KMS-11 (cell line): ENCODE measurements at regions not wholly inside any gene's neighbourhood (a gene's known extent, or its start where the extent isn't known, plus 50 kb on each side); places are given as distances from the start of the nearest gene placed in this dataset.

ENCODE experiments used
- H2AFZ ChIP-seq: fragments of 200-600 bp; sonication (generic); 2 replicates; pipeline ENCODE4 v1.6.1; 2016; ENCODE audit warnings: antibody characterized with exemption, mixed run types, low read depth
- H3K27ac ChIP-seq: fragments of 200-600 bp; sonication (generic); 2 replicates; pipeline ENCODE4 v1.6.1; 2016; ENCODE audit warnings: mild to moderate bottlenecking, mixed run types
- H3K27me3 ChIP-seq: fragments of 200-600 bp; sonication (generic); 2 replicates; pipeline ENCODE4 v1.6.1; 2017; ENCODE audit warnings: mild to moderate bottlenecking, low read depth, mixed run types, moderate library complexity; ENCODE audit not compliant: insufficient read depth
- H3K36me3 ChIP-seq: fragments of 200-600 bp; sonication (generic); 2 replicates; pipeline ENCODE4 v1.6.1; 2017; ENCODE audit warnings: mild to moderate bottlenecking, mixed run types; ENCODE audit not compliant: insufficient read depth
- H3K4me1 ChIP-seq: fragments of 200-600 bp; sonication (generic); 2 replicates; pipeline ENCODE4 v1.6.1; 2016; ENCODE audit warnings: mild to moderate bottlenecking, low read depth, mixed run types; ENCODE audit not compliant: poor library complexity, severe bottlenecking
- H3K4me2 ChIP-seq: fragments of 200-600 bp; sonication (generic); 2 replicates; pipeline ENCODE4 v1.7.0; 2016; ENCODE audit warnings: mild to moderate bottlenecking, mixed run types
- H3K4me3 ChIP-seq: fragments of 200-600 bp; sonication (generic); IDR thresholded peaks from 2 replicates; pipeline ENCODE4 v1.6.1; 2017; ENCODE audit warnings: low read depth, low read length, mixed read lengths; ENCODE audit not compliant: insufficient read depth
- H3K79me2 ChIP-seq: fragments of 200-600 bp; sonication (generic); 2 replicates; pipeline ENCODE4 v1.6.1; 2016; ENCODE audit warnings: low read depth, mixed run types; ENCODE audit not compliant: insufficient read depth
- H3K9ac ChIP-seq: fragments of 200-600 bp; sonication (generic); 2 replicates; pipeline ENCODE4 v1.6.1; 2016; ENCODE audit warnings: mild to moderate bottlenecking, mixed run types
- H4K20me1 ChIP-seq: fragments of 200-600 bp; sonication (generic); 2 replicates; pipeline ENCODE4 v1.6.1; 2016; ENCODE audit warnings: mild to moderate bottlenecking, mixed run types; ENCODE audit not compliant: insufficient read depth
- CTCF ChIP-seq: fragments of 200-600 bp; sonication (generic); conservative IDR thresholded peaks from 2 replicates; pipeline ENCODE4 v1.6.1; 2017; ENCODE audit warnings: low read depth, mild to moderate bottlenecking, antibody characterized with exemption, low read length, moderate library complexity, mixed read lengths

GRCh38 chr20:57781901-57782300, 72.1 kb upstream of the PMEPA1 start:
- Histone ChIP-seq H2AFZ (no peak overlapping the region), H3K4me3 (no peak overlapping the region), H4K20me1 (no peaks in the 10 kb centered on the region), H3K9ac (no peak overlapping the region), H3K4me2 (no peak overlapping the region), H3K4me1 (no peaks in the 10 kb centered on the region), H3K27ac (no peak overlapping the region), H3K36me3 (no peaks in the 10 kb centered on the region), H3K27me3 (no peaks in the 10 kb centered on the region), H3K79me2 (no peaks in the 10 kb centered on the region)
- no peak for TF ChIP-seq CTCF

GRCh38 chr20:57780906-57781305, 71.1 kb upstream of the PMEPA1 start:
- Histone ChIP-seq H4K20me1 (no peaks in the 10 kb centered on the region), H3K27me3 (no peaks in the 10 kb centered on the region), H3K36me3 (no peaks in the 10 kb centered on the region), H2AFZ (no peak overlapping the region), H3K9ac (no peak overlapping the region), H3K4me2 (no peak overlapping the region), H3K4me1 (no peaks in the 10 kb centered on the region), H3K4me3 (no peak overlapping the region), H3K79me2 (no peaks in the 10 kb centered on the region), H3K27ac (no peak overlapping the region)
- TF ChIP-seq CTCF = no peak

GRCh38 chr20:57780398-57780797, 70.6 kb upstream of the PMEPA1 start:
- Histone ChIP-seq H3K36me3 (no peaks in the 10 kb centered on the region), H3K4me3 (no peak overlapping the region), H2AFZ (no peak overlapping the region), H3K4me2 (no peak overlapping the region), H3K27me3 (no peaks in the 10 kb centered on the region; the same call in 1 of the 2 replicates), H3K9ac (no peak overlapping the region), H4K20me1 (no peaks in the 10 kb centered on the region), H3K4me1 (no peaks in the 10 kb centered on the region), H3K79me2 (no peaks in the 10 kb centered on the region), H3K27ac (no peak overlapping the region)
- no peak for TF ChIP-seq CTCF

GRCh38 chr20:57779401-57780003, 69.7 kb upstream of the PMEPA1 start:
- Histone ChIP-seq H3K79me2 (no peaks in the 10 kb centered on the region), H3K27ac (no peak overlapping the region), H3K9ac (no peak overlapping the region), H3K36me3 (no peaks in the 10 kb centered on the region), H3K4me3 (no peak overlapping the region), H3K4me1 (no peaks in the 10 kb centered on the region), H3K27me3 (no peaks in the 10 kb centered on the region; the same call in 1 of the 2 replicates), H2AFZ (no peak overlapping the region), H4K20me1 (no peaks in the 10 kb centered on the region), H3K4me2 (no peak overlapping the region)
- TF ChIP-seq CTCF = no peak
